OCI-LY3 (cell line): ENCODE measurements at regions not wholly inside any gene's neighbourhood (a gene's known extent, or its start where the extent isn't known, plus 50 kb on each side); places are given as distances from the start of the nearest gene placed in this dataset.

Experiments used
- H2AFZ ChIP-seq: fragments of 200-600, 300-600 bp; shearing (Covaris generic); 2 replicates; pipeline ENCODE4 v1.6.0; 2014; ENCODE audit warnings: antibody characterized with exemption, low read depth, low read length
- H3K27ac ChIP-seq: fragments of 200-600, 300-600 bp; sonication (generic); 2 replicates; pipeline ENCODE4 v1.5.1; 2014; ENCODE audit warnings: mild to moderate bottlenecking, low read length, moderate library complexity, mixed read lengths
- H3K27me3 ChIP-seq: fragments of 200-600, 300-600 bp; sonication (generic); 2 replicates; pipeline ENCODE4 v1.6.1; 2014; ENCODE audit warnings: low read depth, low read length, mixed read lengths
- H3K36me3 ChIP-seq: fragments of 200-600, 300-600 bp; sonication (generic); replicated peaks from 2 replicates; pipeline ENCODE3; 2014; ENCODE audit warnings: low read depth, low read length, mixed read lengths
- H3K4me1 ChIP-seq: fragments of 300-600, 200-600 bp; sonication (generic); 2 replicates; pipeline ENCODE4 v1.6.1; 2014; ENCODE audit warnings: low read length, mixed read lengths
- H3K4me2 ChIP-seq: fragments of 200-600, 300-600 bp; sonication (generic); 2 replicates; pipeline ENCODE4 v1.6.1; 2014; ENCODE audit warnings: low read length, mixed read lengths
- H3K4me3 ChIP-seq: fragments of 300-600, 200-600 bp; sonication (generic); 2 replicates; pipeline ENCODE4 v1.5.1; 2014; ENCODE audit warnings: antibody characterized with exemption, mild to moderate bottlenecking, low read length, moderate library complexity
- H3K79me2 ChIP-seq: fragments of 300-600, 200-600 bp; shearing (Covaris generic); 2 replicates; pipeline ENCODE4 v1.6.1; 2014; ENCODE audit warnings: mild to moderate bottlenecking, low read length, mixed read lengths
- H3K9ac ChIP-seq: fragments of 300-600, 200-600 bp; shearing (Covaris generic); 2 replicates; pipeline ENCODE4 v1.6.0; 2014; ENCODE audit warnings: mild to moderate bottlenecking, low read length, moderate library complexity
- H3K9me3 ChIP-seq: fragments of 200-600, 300-600 bp; shearing (Covaris generic); 2 replicates; pipeline ENCODE4 v1.6.1; 2014; ENCODE audit warnings: low read length, mixed read lengths; ENCODE audit not compliant: insufficient read depth
- H4K20me1 ChIP-seq: fragments of 200-600, 300-600 bp; sonication (generic); 2 replicates; pipeline ENCODE4 v1.6.1; 2016; ENCODE audit warnings: low read length, mixed read lengths; ENCODE audit not compliant: insufficient read depth
- CTCF ChIP-seq: fragments of 200-600, 300-600 bp; sonication (generic); IDR thresholded peaks from 2 replicates; pipeline ENCODE4 v1.5.1; 2014; ENCODE audit warnings: antibody characterized with exemption, low read length, low read depth
- EZH2phosphoT487 ChIP-seq: fragments of 200-600 bp; shearing (Covaris generic); IDR thresholded peaks from 2 replicates; pipeline ENCODE4 v1.6.1; 2018; ENCODE audit warnings: antibody characterized with exemption, mixed run types, low read depth

DNA sequence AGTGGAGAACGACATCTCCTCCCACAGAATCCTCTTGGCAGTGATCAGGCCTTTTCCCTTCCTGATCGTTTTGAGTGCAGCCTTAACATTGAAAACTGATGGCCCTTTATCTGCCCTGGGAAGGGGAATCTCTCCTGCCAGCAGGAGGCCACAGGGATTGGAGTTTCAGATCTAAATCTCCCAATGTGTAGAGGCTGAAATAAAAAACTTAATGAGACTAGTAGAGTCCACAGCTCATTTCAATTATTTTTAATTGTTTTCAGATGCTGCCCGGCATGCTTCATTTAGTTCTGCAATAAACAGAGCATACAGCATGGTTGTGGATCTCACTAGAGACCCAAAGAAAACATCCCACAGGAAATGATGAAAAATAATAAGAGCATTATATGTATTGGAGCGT is 662.2 kb upstream of the HS3ST5 start:
- Histone ChIP-seq H4K20me1 (no peaks in the 10 kb centered on the region), H3K36me3 (peaks cover 32% of the 10 kb centered on the region), H3K79me2 (no peaks in the 10 kb centered on the region), H3K27me3 (no peaks in the 10 kb centered on the region), H3K9me3 (no peaks in the 10 kb centered on the region), H3K4me1 (peaks cover 8% of the 10 kb centered on the region), H3K9ac (no peak overlapping the region), H3K4me3 (no peak overlapping the region), H3K4me2 (no peak overlapping the region), H2AFZ (no peak overlapping the region), H3K27ac (no peak overlapping the region)
- TF ChIP-seq CTCF (no peak), EZH2phosphoT487 (no peak)

DNA sequence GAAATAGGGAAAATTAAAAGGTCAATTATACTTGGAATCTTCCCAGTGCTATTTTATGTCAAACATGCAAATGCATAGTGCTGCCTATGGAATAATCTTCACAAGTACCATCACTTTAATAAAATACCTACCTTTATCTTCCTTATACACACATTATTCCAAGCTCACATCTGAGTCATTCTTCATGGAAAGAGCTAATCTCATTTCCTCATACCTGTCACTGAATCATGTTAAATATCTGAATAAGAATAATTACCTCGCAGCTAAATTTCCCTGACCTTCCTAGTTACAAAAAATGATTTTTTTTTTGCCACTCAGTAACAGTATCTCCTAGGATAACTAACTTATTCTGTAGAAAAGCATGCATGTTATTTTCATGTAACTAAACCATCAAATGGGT is 661.4 kb upstream of the HS3ST5 start:
- Histone ChIP-seq H3K79me2 (no peaks in the 10 kb centered on the region), H3K9ac (no peak overlapping the region), H3K9me3 (no peaks in the 10 kb centered on the region), H3K4me2 (no peak overlapping the region), H3K36me3 (peaks cover 37% of the 10 kb centered on the region), H4K20me1 (no peaks in the 10 kb centered on the region), H3K4me3 (no peak overlapping the region), H3K27me3 (no peaks in the 10 kb centered on the region), H2AFZ (no peak overlapping the region), H3K27ac (no peak overlapping the region), H3K4me1 (peaks cover 8% of the 10 kb centered on the region)
- no peak for TF ChIP-seq CTCF
- TF ChIP-seq EZH2phosphoT487: no peak

GRCh38 chr6:115001731-115002350 is 659.0 kb upstream of the HS3ST5 start:
- H3K27me3 ChIP-seq: no peaks in the 10 kb centered on the region
- no peak overlapping the region for H2AFZ ChIP-seq
- no peak overlapping the region for H3K9ac ChIP-seq
- no peak for TF ChIP-seq EZH2phosphoT487
- TF ChIP-seq CTCF: no peak
- H3K9me3 ChIP-seq: no peaks in the 10 kb centered on the region
- H3K4me2 ChIP-seq: peak overlapping the region; percentile 17; the same call in 1 of the 2 replicates
- H3K4me3 ChIP-seq: 0 out of 2 replicates have a peak overlapping the region, but pooled peaks have one; percentile 20
- H3K79me2 ChIP-seq: no peaks in the 10 kb centered on the region
- no peaks in the 10 kb centered on the region for H4K20me1 ChIP-seq
- no peak overlapping the region; the same call in 1 of the 2 replicates for H3K27ac ChIP-seq
- H3K4me1 ChIP-seq: peaks cover 21% of the 10 kb centered on the region
- H3K36me3 ChIP-seq: peaks cover 50% of the 10 kb centered on the region

DNA sequence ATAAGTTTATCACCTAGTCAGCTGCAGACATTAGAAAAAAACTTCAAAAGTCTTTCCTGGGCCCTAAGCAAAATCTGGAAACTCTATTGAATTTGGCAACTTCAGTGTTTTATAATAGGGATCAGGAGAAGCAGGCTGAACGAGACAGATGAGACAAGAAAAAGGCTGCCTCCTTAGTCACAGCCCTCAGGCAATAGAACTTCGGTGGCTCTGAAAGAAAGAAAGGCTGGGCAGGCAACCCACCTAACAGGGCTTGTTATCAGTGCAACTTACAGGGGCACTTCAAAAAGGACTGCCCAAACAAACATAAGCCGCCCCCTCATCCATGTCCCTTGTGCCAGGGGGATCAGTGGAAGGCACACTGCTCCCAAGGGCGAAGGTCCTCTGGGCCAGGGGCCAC is 657.9 kb upstream of the HS3ST5 start:
- no peaks in the 10 kb centered on the region for H3K27me3 ChIP-seq
- H4K20me1 ChIP-seq: no peaks in the 10 kb centered on the region
- no peak for TF ChIP-seq EZH2phosphoT487
- TF ChIP-seq CTCF: no peak
- no peak overlapping the region for H3K27ac ChIP-seq
- H3K36me3 ChIP-seq: peaks cover 50% of the 10 kb centered on the region
- H3K79me2 ChIP-seq: no peaks in the 10 kb centered on the region
- H3K4me3 ChIP-seq: no peak overlapping the region
- peaks cover 21% of the 10 kb centered on the region for H3K4me1 ChIP-seq
- no peak overlapping the region for H2AFZ ChIP-seq
- no peaks in the 10 kb centered on the region for H3K9me3 ChIP-seq
- H3K4me2 ChIP-seq: no peak overlapping the region
- no peak overlapping the region for H3K9ac ChIP-seq
